GM18519 (cell line): ENCODE measurements at regions not wholly inside any gene's neighbourhood (a gene's known extent, or its start where the extent isn't known, plus 50 kb on each side); places are given as distances from the start of the nearest gene placed in this dataset.

Experiments
- ATAC-seq: cut with Tn5 transposase; IDR thresholded peaks from one replicate; pipeline ENCODE4 v1.9.1; 2021; ENCODE audit warnings: mild to moderate bottlenecking, moderate library complexity; ENCODE audit not compliant: unreplicated experiment, low FRiP score

- no peak for ATAC-seq
Observed at GRCh38 chr1:87759421-87760087, 430.9 kb downstream of the LMO4 start.

GRCh38 chr1:87760155-87760554, 431.5 kb downstream of the LMO4 start:
- ATAC-seq, result no peak

GRCh38 chr1:87760654-87761053, 432.0 kb downstream of the LMO4 start:
- ATAC-seq, result no peak

- ATAC-seq, result no peak
Observed at GRCh38 chr1:87763483-87763882, 434.8 kb downstream of the LMO4 start.

- ATAC-seq, result no peak
Observed at GRCh38 chr1:87765057-87765680, 436.5 kb downstream of the LMO4 start.

- ATAC-seq, result no peak
Observed at GRCh38 chr1:87765681-87766070, 437.0 kb downstream of the LMO4 start.

- ATAC-seq, result no peak
Observed at GRCh38 chr1:87766737-87767136, 438.1 kb downstream of the LMO4 start.

- no peak for ATAC-seq
Observed at GRCh38 chr1:87778896-87779295, 450.2 kb downstream of the LMO4 start.

GRCh38 chr1:87781554-87781953, 452.9 kb downstream of the LMO4 start:
- no peak for ATAC-seq

GRCh38 chr1:87783315-87783714, 454.6 kb downstream of the LMO4 start:
- ATAC-seq, result no peak

GRCh38 chr1:87785386-87785785, 456.7 kb downstream of the LMO4 start:
- no peak for ATAC-seq

GRCh38 chr1:87786229-87786628, 457.5 kb downstream of the LMO4 start:
- no peak for ATAC-seq

- ATAC-seq, result no peak
Observed at GRCh38 chr1:87786861-87787545, 458.3 kb downstream of the LMO4 start.

GRCh38 chr1:87787551-87787950, 458.9 kb downstream of the LMO4 start:
- ATAC-seq, result no peak

GRCh38 chr1:87790756-87791155, 462.1 kb downstream of the LMO4 start:
- no peak for ATAC-seq

GRCh38 chr1:87791931-87792740, 463.5 kb downstream of the LMO4 start:
- ATAC-seq, result no peak

GRCh38 chr1:87794788-87795614, 466.3 kb downstream of the LMO4 start:
- ATAC-seq, result no peak

GRCh38 chr1:87795615-87796337, 467.1 kb downstream of the LMO4 start:
- ATAC-seq, result no peak

- no peak for ATAC-seq
Observed at GRCh38 chr1:87796471-87796901, 467.8 kb downstream of the LMO4 start.
